Stomach smooth muscle (tissue), 2 donors: ENCODE measurements at regions not wholly inside any gene's neighbourhood (a gene's known extent, or its start where the extent isn't known, plus 50 kb on each side); places are given as distances from the start of the nearest gene placed in this dataset.
"Not testable (repeated sequence)": the region's sequence is repeated elsewhere in the genome, so short reads cannot be mapped to it uniquely, and the experiment has no call there.

Source experiments
- H3K27ac ChIP-seq: one replicate; pipeline ENCODE4 v1.7.0; 2013; ENCODE audit warnings: mild to moderate bottlenecking, low read length, inconsistent platforms
- H3K27me3 ChIP-seq, 2 donors: one replicate each; pipeline ENCODE4 v1.7.0; 2013; ENCODE audit warnings: low read length in 2 of 2; ENCODE audit not compliant: insufficient read depth in 2 of 2, control insufficient read depth in 1 of 2
- H3K36me3 ChIP-seq, 2 donors: one replicate each; pipeline ENCODE4 v1.7.0; 2013; ENCODE audit warnings: low read length in 2 of 2; ENCODE audit not compliant: control insufficient read depth in 2 of 2, insufficient read depth in 2 of 2
- H3K4me1 ChIP-seq: one replicate; pipeline ENCODE4 v1.7.0; 2013; ENCODE audit warnings: low read length; ENCODE audit not compliant: control insufficient read depth, insufficient read depth
- H3K4me3 ChIP-seq, 2 donors: one replicate each; pipeline ENCODE4 v1.7.0; 2013; ENCODE audit warnings: low read length in 2 of 2
- H3K9ac ChIP-seq, 2 donors: one replicate each; pipeline ENCODE4 v1.7.0; 2013; ENCODE audit warnings: low read length in 2 of 2, mild to moderate bottlenecking in 1 of 2
- H3K9me3 ChIP-seq, 2 donors: one replicate each; pipeline ENCODE4 v1.7.0; 2013; ENCODE audit warnings: low read length in 2 of 2; ENCODE audit not compliant: control insufficient read depth in 2 of 2
- donor health status: healthy.
- donor health status: Pancreatic carcinoma.

GRCh38 chr17:20944014-20944865 lies 98.6 kb downstream of the USP22 start:
- H3K27ac ChIP-seq: no peak overlapping the region

GRCh38 chr17:20947708-20948107 lies 95.1 kb downstream of the USP22 start:
- H3K27ac ChIP-seq, H3K36me3 ChIP-seq, H3K27me3 ChIP-seq, H3K9ac ChIP-seq, H3K4me3 ChIP-seq, H3K4me1 ChIP-seq, H3K9me3 ChIP-seq: not testable (repeated sequence)

More at GRCh38 chr17:20944014-20944865, 98.6 kb downstream of the USP22 start:
- Histone ChIP-seq H3K4me3 (no peak overlapping the region), H3K27me3 (peaks cover 0 to 4% of the 10 kb centered on the region in 2 donors), H3K9ac (no peak overlapping the region), H3K4me1 (no peaks in the 10 kb centered on the region), H3K36me3 (no peaks in the 10 kb centered on the region), H3K9me3 (no peaks in the 10 kb centered on the region)

- H3K4me1 ChIP-seq: no peaks in the 10 kb centered on the region
- peaks cover 0 to 6% of the 10 kb centered on the region in 2 donors for H3K27me3 ChIP-seq
- no peaks in the 10 kb centered on the region for H3K9me3 ChIP-seq
- no peak overlapping the region for H3K9ac ChIP-seq
- H3K36me3 ChIP-seq: no peaks in the 10 kb centered on the region
- no peak overlapping the region for H3K4me3 ChIP-seq
- H3K27ac ChIP-seq: no peak overlapping the region
These were observed 93.6 kb downstream of the USP22 start for GRCh38 chr17:20948984-20949777.
